ENCODE measurements at regions not wholly inside any gene's neighbourhood (a gene's known extent, or its start where the extent isn't known, plus 50 kb on each side); places are given as distances from the start of the nearest gene placed in this dataset.

DNA sequence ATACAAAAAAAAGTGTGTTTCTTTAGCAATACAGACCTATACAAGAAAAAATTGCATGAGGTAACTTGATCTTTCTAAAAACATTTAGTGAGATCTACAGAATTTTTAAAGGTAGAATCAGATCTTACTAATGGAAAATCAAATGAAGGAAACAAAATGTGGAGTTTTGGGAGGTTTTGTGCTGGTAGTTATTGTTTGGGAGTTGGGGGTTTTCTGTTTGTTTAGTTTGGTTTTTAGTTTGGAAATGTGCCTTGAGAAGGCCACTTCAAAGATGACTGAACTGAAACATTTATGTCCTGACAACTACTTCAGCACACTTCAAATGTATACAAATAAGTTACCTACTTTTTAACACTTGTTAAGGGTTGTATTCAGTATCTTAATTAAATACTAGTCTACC is 280.1 kb downstream of the NR2F1-AS1 start:
- intact Hi-C loops (cut with DNase I): no loop called here
- no peak for DNase-seq
- TF ChIP-seq, protein P1, sequence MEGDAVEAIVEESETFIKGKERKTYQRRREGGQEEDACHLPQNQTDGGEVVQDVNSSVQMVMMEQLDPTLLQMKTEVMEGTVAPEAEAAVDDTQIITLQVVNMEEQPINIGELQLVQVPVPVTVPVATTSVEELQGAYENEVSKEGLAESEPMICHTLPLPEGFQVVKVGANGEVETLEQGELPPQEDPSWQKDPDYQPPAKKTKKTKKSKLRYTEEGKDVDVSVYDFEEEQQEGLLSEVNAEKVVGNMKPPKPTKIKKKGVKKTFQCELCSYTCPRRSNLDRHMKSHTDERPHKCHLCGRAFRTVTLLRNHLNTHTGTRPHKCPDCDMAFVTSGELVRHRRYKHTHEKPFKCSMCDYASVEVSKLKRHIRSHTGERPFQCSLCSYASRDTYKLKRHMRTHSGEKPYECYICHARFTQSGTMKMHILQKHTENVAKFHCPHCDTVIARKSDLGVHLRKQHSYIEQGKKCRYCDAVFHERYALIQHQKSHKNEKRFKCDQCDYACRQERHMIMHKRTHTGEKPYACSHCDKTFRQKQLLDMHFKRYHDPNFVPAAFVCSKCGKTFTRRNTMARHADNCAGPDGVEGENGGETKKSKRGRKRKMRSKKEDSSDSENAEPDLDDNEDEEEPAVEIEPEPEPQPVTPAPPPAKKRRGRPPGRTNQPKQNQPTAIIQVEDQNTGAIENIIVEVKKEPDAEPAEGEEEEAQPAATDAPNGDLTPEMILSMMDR (IDR thresholded peaks at IDR 0.05): no peak
- ATAC-seq: no peak
- no peak for FAIRE-seq
- Histone ChIP-seq H3K27ac (no peak overlapping the region), H3K4me3 (no peak overlapping the region), H3K27me3 (no peaks in the 10 kb centered on the region), H3K9me3 (no peaks in the 10 kb centered on the region), H3K36me3 (no peaks in the 10 kb centered on the region), H3K4me1 (peaks cover 0 to 4% (median 0%) of the 10 kb centered on the region in 3 donors)

DNA sequence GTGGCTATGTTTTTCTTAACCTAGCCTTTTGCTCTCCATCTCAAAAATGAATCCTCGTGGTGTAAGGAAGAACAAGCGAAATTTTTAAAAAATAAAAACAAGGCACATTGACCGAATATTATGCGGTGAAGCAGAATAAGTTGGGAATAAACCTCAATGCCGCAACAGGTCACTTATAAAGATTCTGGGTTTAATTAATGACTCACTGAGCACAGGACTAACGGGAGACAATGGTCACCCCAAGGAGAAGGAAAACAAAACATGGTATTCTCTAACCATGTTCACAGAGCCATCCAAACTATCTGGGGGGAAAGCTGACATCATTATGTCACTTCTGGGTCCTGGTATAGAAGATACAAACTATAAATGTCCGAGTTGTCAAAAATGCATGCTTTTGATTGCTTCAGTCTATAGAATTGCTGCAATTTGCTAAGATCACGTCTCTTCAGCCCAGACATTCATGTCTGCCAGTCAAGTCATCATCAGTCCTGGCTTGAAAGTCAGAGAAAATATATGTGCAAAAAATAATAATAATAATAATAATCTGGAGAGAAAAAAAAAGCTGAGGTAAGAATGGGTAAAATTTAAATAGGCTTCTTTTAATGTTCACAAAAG is 280.6 kb downstream of the NR2F1-AS1 start:
- ATAC-seq (no peak), FAIRE-seq (no peak)

DNA sequence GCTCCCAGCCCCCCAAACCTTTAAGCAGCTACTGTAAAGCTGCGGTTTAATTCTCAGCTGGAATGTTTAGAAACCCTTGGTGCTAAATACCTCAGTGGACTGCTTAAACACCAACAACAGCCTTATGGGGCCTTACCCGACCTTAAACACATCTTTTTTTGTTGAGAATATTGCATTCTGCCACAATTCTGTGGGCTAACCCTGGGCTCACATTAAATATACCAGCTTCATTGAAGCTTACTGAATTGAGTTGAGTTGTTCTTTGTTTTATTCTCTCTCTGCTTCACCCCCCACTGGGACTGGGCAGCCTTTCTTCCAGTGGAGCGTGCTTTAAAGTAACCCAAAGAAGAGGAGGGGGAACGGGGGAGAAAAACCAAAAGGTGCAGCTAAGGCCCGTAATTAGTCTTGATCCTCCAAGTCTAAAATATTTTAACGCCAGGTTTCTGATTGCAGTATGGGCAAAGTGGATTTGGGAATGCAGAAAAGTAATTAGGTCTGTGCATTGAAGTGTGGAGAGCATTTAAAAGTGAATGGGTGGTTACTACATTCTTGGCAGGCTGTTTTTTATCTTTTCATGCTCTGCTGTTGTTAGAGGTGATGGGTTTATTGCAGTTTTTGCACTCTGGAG is 281.2 kb downstream of the NR2F1-AS1 start:
- Histone ChIP-seq H3K27ac (no peak overlapping the region), H3K36me3 (no peaks in the 10 kb centered on the region), H3K4me1 (peaks cover 0 to 4% (median 0%) of the 10 kb centered on the region in 3 donors), H3K27me3 (no peaks in the 10 kb centered on the region), H3K4me3 (no peak overlapping the region), H3K9me3 (no peaks in the 10 kb centered on the region)
- 51 to 56% methylated on average over 6 of the region's 6 CpGs for WGBS, 2 donors
- DNase-seq (no peak), FAIRE-seq (no peak), ATAC-seq (no peak)
- intact Hi-C loops (cut with DNase I): no loop called here
- TF ChIP-seq, protein P1 (IDR thresholded peaks at IDR 0.05): no peak

More for the DNA sequence above, 280.6 kb downstream of the NR2F1-AS1 start:
- Histone ChIP-seq H3K27me3 (no peaks in the 10 kb centered on the region), H3K9me3 (no peaks in the 10 kb centered on the region), H3K4me1 (peaks cover 0 to 4% (median 0%) of the 10 kb centered on the region in 3 donors), H3K36me3 (no peaks in the 10 kb centered on the region), H3K4me3 (no peak overlapping the region), H3K27ac (no peak overlapping the region)
- 57 to 68% methylated on average over 8 of the region's 8 CpGs for WGBS, 2 donors
- TF ChIP-seq, protein P1 (IDR thresholded peaks at IDR 0.05): no peak
- intact Hi-C loops (cut with DNase I): no loop called here
- DNase-seq: no peak

DNA sequence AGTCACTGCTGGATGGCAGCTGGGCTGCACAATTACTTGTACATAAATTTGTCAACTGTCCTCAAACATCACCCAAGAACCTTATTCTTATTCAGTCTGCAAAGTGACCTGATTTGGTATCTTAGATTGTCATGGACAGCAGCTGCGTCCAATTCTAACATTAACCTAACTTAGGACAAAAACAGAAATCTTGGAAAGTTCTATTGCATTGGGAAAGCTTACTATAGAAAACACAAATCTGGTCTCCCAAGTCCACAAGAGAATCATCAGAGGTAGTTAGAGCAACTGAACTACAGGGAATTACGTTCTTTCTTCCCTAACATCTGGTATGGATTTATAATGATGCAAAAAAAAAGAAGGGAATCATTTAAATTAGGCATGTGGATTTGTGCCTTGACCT is 283.9 kb downstream of the NR2F1-AS1 start:
- Histone ChIP-seq H3K27ac (no peak overlapping the region), H3K27me3 (no peaks in the 10 kb centered on the region), H3K4me1 (peaks cover 0 to 4% (median 0%) of the 10 kb centered on the region in 3 donors), H3K36me3 (no peaks in the 10 kb centered on the region), H3K9me3 (no peaks in the 10 kb centered on the region), H3K4me3 (no peak overlapping the region)
- DNase-seq (no peak), ATAC-seq (no peak), FAIRE-seq (no peak)
- WGBS, 2 donors: 72 to 77% methylated on average over 2 of the region's 2 CpGs
- intact Hi-C loops (cut with DNase I): no loop called here
- TF ChIP-seq, protein P1 (IDR thresholded peaks at IDR 0.05): no peak

DNA sequence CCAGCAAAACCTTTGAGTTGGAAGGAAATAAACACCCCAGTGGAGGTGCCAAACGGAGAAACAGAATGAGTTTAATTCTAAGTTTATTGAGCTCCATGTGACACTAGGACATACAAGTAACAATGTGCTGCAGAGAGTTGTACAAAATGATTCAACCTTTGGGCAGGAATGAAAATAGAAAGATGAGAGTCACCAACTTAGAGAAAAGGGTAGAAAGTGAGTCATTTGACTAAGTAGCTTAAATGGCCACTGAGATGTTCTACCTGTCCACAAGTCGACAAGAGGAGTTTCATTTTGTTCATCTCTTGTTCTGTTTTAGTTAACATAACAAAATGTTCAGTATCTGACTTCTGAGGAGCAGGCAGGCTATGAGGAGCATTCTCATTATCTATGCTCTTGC is 284.7 kb downstream of the NR2F1-AS1 start:
- no peak for FAIRE-seq
- no peak overlapping the region for H3K27ac ChIP-seq
- peaks cover 0 to 4% (median 0%) of the 10 kb centered on the region in 3 donors for H3K4me1 ChIP-seq
- no peak for ATAC-seq
- TF ChIP-seq, protein P1 (IDR thresholded peaks at IDR 0.05): no peak
- intact Hi-C loops (cut with DNase I): no loop called here
- no peak for DNase-seq
- H3K36me3 ChIP-seq: no peaks in the 10 kb centered on the region
- H3K4me3 ChIP-seq: no peak overlapping the region
- 64 to 75% methylated on average over 2 of the region's 2 CpGs for WGBS, 2 donors
- no peaks in the 10 kb centered on the region for H3K27me3 ChIP-seq
- no peaks in the 10 kb centered on the region for H3K9me3 ChIP-seq
